DND-41 (cell line): ENCODE measurements at regions not wholly inside any gene's neighbourhood (a gene's known extent, or its start where the extent isn't known, plus 50 kb on each side); places are given as distances from the start of the nearest gene placed in this dataset.

Experiments used
- ATAC-seq: fragments of 200-7000 bp; cut with Tn5 transposase; 3 replicates; pipeline ENCODE4 v1.9.1; 2021; ENCODE audit warnings: low read depth; ENCODE audit not compliant: insufficient read depth
- DNase-seq: peaks from one replicate; pipeline ENCODE4 v3.0.0-alpha.2; 2020
- H2AFZ ChIP-seq: 2 replicates; pipeline ENCODE4 v1.6.0; 2012; ENCODE audit warnings: low read depth, low read length
- H3K27ac ChIP-seq: 2 replicates; pipeline ENCODE4 v1.5.1; 2012; ENCODE audit warnings: low read length, inconsistent platforms
- H3K27me3 ChIP-seq: fragments of 200-600 bp; sonication (generic); 2 replicates; pipeline ENCODE4 v1.6.0; 2012; ENCODE audit warnings: low read length, mild to moderate bottlenecking, inconsistent platforms; ENCODE audit not compliant: insufficient read depth, poor library complexity
- H3K36me3 ChIP-seq: 2 replicates; pipeline ENCODE4 v1.5.1; 2012; ENCODE audit warnings: low read length, inconsistent platforms; ENCODE audit not compliant: insufficient read depth
- H3K4me1 ChIP-seq: 2 replicates; pipeline ENCODE4 v1.5.1; 2012; ENCODE audit warnings: mild to moderate bottlenecking, low read length; ENCODE audit not compliant: insufficient read depth
- H3K4me2 ChIP-seq: 2 replicates; pipeline ENCODE4 v1.6.0; 2012; ENCODE audit warnings: mild to moderate bottlenecking, moderate library complexity, low read length, inconsistent platforms; ENCODE audit not compliant: insufficient read depth
- H3K4me3 ChIP-seq, 2 experiments: fragments of 200-600 bp in 1 of 2; shearing (Covaris generic) in 1 of 2; 2 replicates each; pipeline ENCODE4 v1.5.1; 2012 to 2016; ENCODE audit warnings: inconsistent platforms in 2 of 2, low read length in 2 of 2, mild to moderate bottlenecking in 2 of 2, low read depth in 1 of 2, moderate library complexity in 1 of 2
- H3K79me2 ChIP-seq: 2 replicates; pipeline ENCODE4 v1.6.0; 2012; ENCODE audit warnings: low read length, inconsistent platforms; ENCODE audit not compliant: insufficient read depth
- H3K9ac ChIP-seq: 2 replicates; pipeline ENCODE4 v1.6.0; 2012; ENCODE audit warnings: low read depth, mild to moderate bottlenecking, inconsistent platforms, low read length, moderate library complexity
- H3K9me3 ChIP-seq: 2 replicates; pipeline ENCODE4 v1.5.1; 2012; ENCODE audit warnings: low read length, moderate library complexity, mild to moderate bottlenecking, inconsistent platforms; ENCODE audit not compliant: insufficient read depth, severe bottlenecking
- H4K20me1 ChIP-seq: 2 replicates; pipeline ENCODE4 v1.6.0; 2012; ENCODE audit warnings: low read length; ENCODE audit not compliant: insufficient read depth
- CTCF ChIP-seq: IDR thresholded peaks from 2 replicates; pipeline ENCODE4 v1.5.1; 2012; ENCODE audit warnings: borderline replicate concordance, low read length, moderate library complexity, mild to moderate bottlenecking; ENCODE audit not compliant: poor library complexity, severe bottlenecking; ENCODE audit errors: extremely low read depth
- EZH2 ChIP-seq: IDR thresholded peaks from 3 replicates; pipeline ENCODE4 v1.6.1; 2012; ENCODE audit warnings: borderline replicate concordance, low read depth, mild to moderate bottlenecking, moderate library complexity, low read length, inconsistent platforms; ENCODE audit not compliant: severe bottlenecking

DNA sequence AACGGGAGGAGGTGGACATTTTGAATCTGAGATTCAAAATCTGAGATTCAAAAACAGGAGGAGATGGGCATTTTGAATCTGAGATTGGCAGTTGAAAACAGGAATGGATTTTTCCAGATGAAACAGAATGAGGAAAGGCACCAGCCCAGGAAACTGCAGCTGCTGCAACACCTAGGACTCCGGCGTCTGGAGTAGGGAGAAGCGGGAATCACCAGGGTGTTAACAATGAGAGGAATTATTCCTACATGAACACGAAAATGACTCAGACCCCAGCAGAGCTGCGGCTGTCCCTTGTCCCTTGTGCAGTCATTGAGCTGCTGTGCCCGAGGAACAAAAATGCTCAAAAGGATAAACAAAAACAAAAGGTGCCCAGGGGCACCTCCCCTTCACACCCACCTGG is 59.9 kb upstream of the KAT6B start:
- H3K79me2 ChIP-seq = no peaks in the 10 kb centered on the region
- H3K36me3 ChIP-seq = no peaks in the 10 kb centered on the region
- no peak overlapping the region for H3K4me2 ChIP-seq
- DNase-seq = no peak
- H4K20me1 ChIP-seq = no peaks in the 10 kb centered on the region
- H3K9me3 ChIP-seq = no peaks in the 10 kb centered on the region
- ATAC-seq = no peak
- no peak overlapping the region for H3K9ac ChIP-seq
- no peak overlapping the region for H3K27ac ChIP-seq
- H3K4me1 ChIP-seq = no peaks in the 10 kb centered on the region
- no peak overlapping the region for H2AFZ ChIP-seq
- no peak for TF ChIP-seq EZH2
- TF ChIP-seq CTCF = no peak
- H3K27me3 ChIP-seq = no peaks in the 10 kb centered on the region
- no peak overlapping the region for H3K4me3 ChIP-seq

- Histone ChIP-seq H3K4me1 (no peaks in the 10 kb centered on the region), H4K20me1 (no peaks in the 10 kb centered on the region), H3K27ac (no peak overlapping the region), H3K79me2 (no peaks in the 10 kb centered on the region), H3K27me3 (no peaks in the 10 kb centered on the region), H3K9me3 (peaks cover 3% of the 10 kb centered on the region), H3K36me3 (no peaks in the 10 kb centered on the region), H2AFZ (no peak overlapping the region), H3K4me2 (no peak overlapping the region), H3K9ac (no peak overlapping the region), H3K4me3 (no peak overlapping the region)
- no peak for ATAC-seq
- no peak for DNase-seq
- TF ChIP-seq CTCF (no peak), EZH2 (no peak)
Observed at GRCh38 chr10:74770400-74770799, 56.0 kb upstream of the KAT6B start.

- Histone ChIP-seq H3K4me1 (no peaks in the 10 kb centered on the region), H3K27me3 (no peaks in the 10 kb centered on the region), H3K36me3 (no peaks in the 10 kb centered on the region), H3K9me3 (peaks cover 7% of the 10 kb centered on the region), H3K27ac (no peak overlapping the region), H3K9ac (no peak overlapping the region), H3K4me2 (no peak overlapping the region), H3K79me2 (no peaks in the 10 kb centered on the region), H3K4me3 (no peak overlapping the region), H2AFZ (no peak overlapping the region), H4K20me1 (no peaks in the 10 kb centered on the region)
- peak; percentile 12 for TF ChIP-seq CTCF
- no peak for TF ChIP-seq EZH2
- DNase-seq = no peak
- no peak for ATAC-seq
Observed at GRCh38 chr10:74771054-74771453, 55.3 kb upstream of the KAT6B start.

DNA sequence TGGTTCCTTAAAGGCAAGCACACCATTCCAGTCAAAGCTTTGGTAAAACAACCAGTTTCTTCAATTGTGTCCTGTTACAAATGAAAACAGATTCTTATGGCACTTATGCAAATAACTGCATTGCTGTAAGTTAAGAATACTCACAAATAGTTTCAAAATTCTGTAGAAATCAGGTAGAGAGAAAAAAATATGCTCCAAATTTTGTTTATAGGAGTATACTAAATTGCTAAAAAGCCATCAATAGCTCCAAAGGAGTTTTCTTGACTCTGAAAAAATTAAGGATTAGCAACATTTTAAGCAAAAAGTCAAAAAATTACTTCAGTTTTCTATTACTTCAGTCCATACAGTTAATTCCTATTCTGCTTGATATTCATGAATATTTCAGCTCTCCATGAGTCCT is 51.3 kb upstream of the KAT6B start:
- no peaks in the 10 kb centered on the region for H3K79me2 ChIP-seq
- no peaks in the 10 kb centered on the region for H3K36me3 ChIP-seq
- no peak overlapping the region for H3K4me3 ChIP-seq
- no peaks in the 10 kb centered on the region for H3K27me3 ChIP-seq
- no peaks in the 10 kb centered on the region for H4K20me1 ChIP-seq
- peaks cover 23% of the 10 kb centered on the region for H3K9me3 ChIP-seq
- TF ChIP-seq EZH2 = no peak
- no peak overlapping the region for H3K4me2 ChIP-seq
- ATAC-seq (no peak), DNase-seq (no peak)
- no peak overlapping the region for H3K9ac ChIP-seq
- H2AFZ ChIP-seq = no peak overlapping the region
- no peaks in the 10 kb centered on the region for H3K4me1 ChIP-seq
- H3K27ac ChIP-seq = no peak overlapping the region
